Heart left ventricle (tissue), 13 donors: ENCODE measurements at regions not wholly inside any gene's neighbourhood (a gene's known extent, or its start where the extent isn't known, plus 50 kb on each side); places are given as distances from the start of the nearest gene placed in this dataset.
"Not testable (repeated sequence)": the region's sequence is repeated elsewhere in the genome, so short reads cannot be mapped to it uniquely, and the experiment has no call there.

Experiments
- POLR2A ChIP-seq, 2 donors: fragments of 450-650 bp; IDR thresholded peaks; one replicate each; pipeline ENCODE4 v1.6.1; 2017; ENCODE audit warnings: antibody characterized with exemption in 2 of 2, mild to moderate bottlenecking in 2 of 2, moderate library complexity in 2 of 2
- TF ChIP-seq, protein P1 (sequence below), 12 donors: fragments of 200-600 bp; sonication (generic) in 4 of 12; IDR thresholded peaks; one replicate each; pipeline versions ENCODE4 v1.5.0 to v1.8.0; 2018 to 2022; ENCODE audit warnings: antibody characterized with exemption in 12 of 12, mild to moderate bottlenecking in 5 of 12
- donor health status: ischemic (EF 13 %, LVEDD 7.1; RV severe dilation, severe dysfunction).
- donor health status: DM: no; HTN: yes; CAD: no.
- donor health status: DM: no; HTN: no; CAD: no.
- donor health status: ischemic (EF 25% LVEDD 6.9; RV normal size, moderate dysfunction).
- donor health status: ischemic (EF 25% LVEDD 5.7; RV mildly dilated, moderate dysfunction).
- donor health status: ischemic (EF 35%, LVEDD 5.7; RV mildly dilated, moderate dysfunction).
- donor health status: nonischemic (EF 11% LVEDD 7.7; RV severe dilation, severe dysfunction).
- donor health status: DM: yes; HTN: yes; CAD: no.
- donor health status: PGD.
- donor health status: ischemic (EF 29% LVEDD 5.4; RV normal size, mild dysfunction).
- donor health status: nonischemic (EF 23%, LVEDD 6.1; RV moderate dilation, normal function).

DNA sequence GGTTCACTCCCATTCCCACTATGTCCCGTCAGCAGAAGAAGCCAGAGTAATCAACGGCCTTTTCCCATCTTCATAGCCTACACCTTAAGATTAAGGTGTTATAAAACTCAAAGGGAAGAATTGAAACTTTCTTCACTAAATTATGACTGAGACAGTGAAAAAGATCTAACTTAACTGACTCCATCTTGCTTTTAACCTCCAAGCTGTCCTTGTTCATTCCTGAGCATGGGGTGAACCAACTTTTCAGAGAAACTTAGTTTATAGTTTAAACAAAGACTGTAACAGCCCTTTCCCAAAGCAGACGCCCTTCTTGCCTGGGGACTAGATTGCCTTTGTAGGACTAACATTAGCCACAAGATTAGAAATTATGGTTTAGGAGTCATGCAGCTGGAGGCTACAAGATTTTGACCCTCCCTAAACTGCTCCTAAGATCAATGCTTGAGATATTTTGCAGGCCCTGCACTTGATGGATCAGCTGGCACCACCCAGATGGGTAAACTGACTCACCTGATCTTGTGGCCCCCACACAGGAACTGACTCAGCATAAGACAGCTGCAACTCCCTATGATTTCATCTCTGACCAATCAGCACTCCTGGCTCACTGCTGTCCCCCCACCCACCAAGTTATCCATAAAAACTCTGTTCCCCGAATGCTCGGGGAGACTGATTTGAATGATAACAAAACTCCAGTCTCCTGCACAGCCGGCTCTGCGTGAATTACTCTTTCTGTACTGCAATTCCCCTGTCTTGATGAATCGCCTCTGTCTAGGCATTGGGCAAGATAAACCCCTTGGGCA, 587.6 kb downstream of the NTRK3 start:
- TF ChIP-seq, protein P1, sequence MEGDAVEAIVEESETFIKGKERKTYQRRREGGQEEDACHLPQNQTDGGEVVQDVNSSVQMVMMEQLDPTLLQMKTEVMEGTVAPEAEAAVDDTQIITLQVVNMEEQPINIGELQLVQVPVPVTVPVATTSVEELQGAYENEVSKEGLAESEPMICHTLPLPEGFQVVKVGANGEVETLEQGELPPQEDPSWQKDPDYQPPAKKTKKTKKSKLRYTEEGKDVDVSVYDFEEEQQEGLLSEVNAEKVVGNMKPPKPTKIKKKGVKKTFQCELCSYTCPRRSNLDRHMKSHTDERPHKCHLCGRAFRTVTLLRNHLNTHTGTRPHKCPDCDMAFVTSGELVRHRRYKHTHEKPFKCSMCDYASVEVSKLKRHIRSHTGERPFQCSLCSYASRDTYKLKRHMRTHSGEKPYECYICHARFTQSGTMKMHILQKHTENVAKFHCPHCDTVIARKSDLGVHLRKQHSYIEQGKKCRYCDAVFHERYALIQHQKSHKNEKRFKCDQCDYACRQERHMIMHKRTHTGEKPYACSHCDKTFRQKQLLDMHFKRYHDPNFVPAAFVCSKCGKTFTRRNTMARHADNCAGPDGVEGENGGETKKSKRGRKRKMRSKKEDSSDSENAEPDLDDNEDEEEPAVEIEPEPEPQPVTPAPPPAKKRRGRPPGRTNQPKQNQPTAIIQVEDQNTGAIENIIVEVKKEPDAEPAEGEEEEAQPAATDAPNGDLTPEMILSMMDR (IDR thresholded peaks at IDR 0.05), result not testable (repeated sequence)
- not testable (repeated sequence) for TF ChIP-seq POLR2A (IDR thresholded peaks at IDR 0.05)
